Panc1 (cell line): ENCODE measurements at regions not wholly inside any gene's neighbourhood (a gene's known extent, or its start where the extent isn't known, plus 50 kb on each side); places are given as distances from the start of the nearest gene placed in this dataset.

Experiments used
- POLR2AphosphoS5 ChIP-seq: IDR thresholded peaks from 2 replicates; pipeline ENCODE4 v1.6.1; 2012; ENCODE audit warnings: mild to moderate bottlenecking, low read depth, low read length, moderate library complexity
- SIN3A ChIP-seq: IDR thresholded peaks from 2 replicates; pipeline ENCODE4 v1.6.1; 2012; ENCODE audit warnings: low read depth, mild to moderate bottlenecking, low read length, moderate library complexity, borderline replicate concordance; ENCODE audit not compliant: insufficient read depth
- TF ChIP-seq, protein P1 (sequence below): fragments of 450-650 bp; IDR thresholded peaks from 2 replicates; pipeline ENCODE4 v1.5.1; 2017; ENCODE audit warnings: mild to moderate bottlenecking
- TF ChIP-seq, protein P2 (sequence below), 2 experiments: IDR thresholded peaks; 2 replicates each; pipeline ENCODE4 v1.6.1; 2011 to 2012; ENCODE audit warnings: low read depth in 2 of 2, control low read depth in 1 of 2, low read length in 1 of 2, mild to moderate bottlenecking in 1 of 2, moderate library complexity in 1 of 2; ENCODE audit not compliant: insufficient read depth in 1 of 2

DNA sequence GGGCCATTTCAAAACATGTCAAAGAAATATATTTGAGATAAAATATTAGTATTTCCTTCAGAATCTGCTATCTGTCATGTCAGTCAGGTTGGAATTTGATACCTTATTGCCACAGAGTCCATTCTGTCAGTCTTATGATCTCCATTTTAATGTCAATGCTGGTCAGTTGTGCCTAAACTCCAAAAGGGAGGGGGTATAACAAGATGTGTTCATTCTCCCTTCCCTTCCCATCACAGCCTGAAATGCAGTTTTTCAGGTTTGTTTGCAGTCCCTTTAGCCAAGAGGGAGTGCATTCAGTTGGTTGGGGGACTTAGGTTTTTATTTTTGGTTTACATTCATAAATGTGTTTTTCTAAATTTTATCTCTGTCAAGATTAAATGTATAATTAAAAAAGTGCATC is 59.8 kb upstream of the INHBA start:
- TF ChIP-seq POLR2AphosphoS5 (no peak), SIN3A (no peak)
- TF ChIP-seq, protein P1, sequence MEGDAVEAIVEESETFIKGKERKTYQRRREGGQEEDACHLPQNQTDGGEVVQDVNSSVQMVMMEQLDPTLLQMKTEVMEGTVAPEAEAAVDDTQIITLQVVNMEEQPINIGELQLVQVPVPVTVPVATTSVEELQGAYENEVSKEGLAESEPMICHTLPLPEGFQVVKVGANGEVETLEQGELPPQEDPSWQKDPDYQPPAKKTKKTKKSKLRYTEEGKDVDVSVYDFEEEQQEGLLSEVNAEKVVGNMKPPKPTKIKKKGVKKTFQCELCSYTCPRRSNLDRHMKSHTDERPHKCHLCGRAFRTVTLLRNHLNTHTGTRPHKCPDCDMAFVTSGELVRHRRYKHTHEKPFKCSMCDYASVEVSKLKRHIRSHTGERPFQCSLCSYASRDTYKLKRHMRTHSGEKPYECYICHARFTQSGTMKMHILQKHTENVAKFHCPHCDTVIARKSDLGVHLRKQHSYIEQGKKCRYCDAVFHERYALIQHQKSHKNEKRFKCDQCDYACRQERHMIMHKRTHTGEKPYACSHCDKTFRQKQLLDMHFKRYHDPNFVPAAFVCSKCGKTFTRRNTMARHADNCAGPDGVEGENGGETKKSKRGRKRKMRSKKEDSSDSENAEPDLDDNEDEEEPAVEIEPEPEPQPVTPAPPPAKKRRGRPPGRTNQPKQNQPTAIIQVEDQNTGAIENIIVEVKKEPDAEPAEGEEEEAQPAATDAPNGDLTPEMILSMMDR = no peak
- TF ChIP-seq, protein P2, sequence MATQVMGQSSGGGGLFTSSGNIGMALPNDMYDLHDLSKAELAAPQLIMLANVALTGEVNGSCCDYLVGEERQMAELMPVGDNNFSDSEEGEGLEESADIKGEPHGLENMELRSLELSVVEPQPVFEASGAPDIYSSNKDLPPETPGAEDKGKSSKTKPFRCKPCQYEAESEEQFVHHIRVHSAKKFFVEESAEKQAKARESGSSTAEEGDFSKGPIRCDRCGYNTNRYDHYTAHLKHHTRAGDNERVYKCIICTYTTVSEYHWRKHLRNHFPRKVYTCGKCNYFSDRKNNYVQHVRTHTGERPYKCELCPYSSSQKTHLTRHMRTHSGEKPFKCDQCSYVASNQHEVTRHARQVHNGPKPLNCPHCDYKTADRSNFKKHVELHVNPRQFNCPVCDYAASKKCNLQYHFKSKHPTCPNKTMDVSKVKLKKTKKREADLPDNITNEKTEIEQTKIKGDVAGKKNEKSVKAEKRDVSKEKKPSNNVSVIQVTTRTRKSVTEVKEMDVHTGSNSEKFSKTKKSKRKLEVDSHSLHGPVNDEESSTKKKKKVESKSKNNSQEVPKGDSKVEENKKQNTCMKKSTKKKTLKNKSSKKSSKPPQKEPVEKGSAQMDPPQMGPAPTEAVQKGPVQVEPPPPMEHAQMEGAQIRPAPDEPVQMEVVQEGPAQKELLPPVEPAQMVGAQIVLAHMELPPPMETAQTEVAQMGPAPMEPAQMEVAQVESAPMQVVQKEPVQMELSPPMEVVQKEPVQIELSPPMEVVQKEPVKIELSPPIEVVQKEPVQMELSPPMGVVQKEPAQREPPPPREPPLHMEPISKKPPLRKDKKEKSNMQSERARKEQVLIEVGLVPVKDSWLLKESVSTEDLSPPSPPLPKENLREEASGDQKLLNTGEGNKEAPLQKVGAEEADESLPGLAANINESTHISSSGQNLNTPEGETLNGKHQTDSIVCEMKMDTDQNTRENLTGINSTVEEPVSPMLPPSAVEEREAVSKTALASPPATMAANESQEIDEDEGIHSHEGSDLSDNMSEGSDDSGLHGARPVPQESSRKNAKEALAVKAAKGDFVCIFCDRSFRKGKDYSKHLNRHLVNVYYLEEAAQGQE (IDR thresholded peaks at IDR 0.05; ENCODE audit: insufficient read depth in 1 of 2, low read depth in 2 of 2, low read length in 1 of 2) = no peak
